Activated CD8-positive, alpha-beta T cell treated with anti-CD3 and anti-CD28 coated beads, Interleukin-2, amount 10 ng/mL, durations not matched to agents 7 days and 5 days (primary cell): ENCODE measurements at regions not wholly inside any gene's neighbourhood (a gene's known extent, or its start where the extent isn't known, plus 50 kb on each side); places are given as distances from the start of the nearest gene placed in this dataset.
"Not testable (repeated sequence)": the region's sequence is repeated elsewhere in the genome, so short reads cannot be mapped to it uniquely, and the experiment has no call there.

ENCODE experiments used
- ATAC-seq: fragments of 150-1000 bp; cut with Tn5 transposase; one replicate; pipeline ENCODE4 v1.10.0; 2021; ENCODE audit warnings: moderate library complexity
- CTCF ChIA-PET: fragments of 350-600 bp; sonication (Branson Sonifier 250); formaldehyde crosslinking; loops from one replicate; lab custom pipeline; 2021; ENCODE audit warnings: antibody characterized with exemption; lab: Charles Lee
- POLR2A ChIA-PET: fragments of 350-600 bp; sonication (Branson Sonifier 250); formaldehyde crosslinking; loops from one replicate; lab custom pipeline; 2021; ENCODE audit warnings: antibody characterized with exemption; lab: Charles Lee
- DNase-seq: peaks from one replicate; pipeline ENCODE4 v3.0.0-alpha.2; 2020
- H3K27ac Mint-ChIP-seq: one replicate; pipeline ENCODE4 v1.8.0; 2021; ENCODE audit warnings: mild to moderate bottlenecking, mixed read lengths
- H3K27me3 Mint-ChIP-seq: one replicate; pipeline ENCODE4 v1.8.0; 2021; ENCODE audit warnings: low read depth, mixed read lengths
- H3K36me3 Mint-ChIP-seq: one replicate; pipeline ENCODE4 v1.8.0; 2021; ENCODE audit warnings: low read depth, mixed read lengths
- H3K4me1 Mint-ChIP-seq: one replicate; pipeline ENCODE4 v1.8.0; 2021; ENCODE audit warnings: low read depth, mixed read lengths
- H3K4me3 Mint-ChIP-seq: one replicate; pipeline ENCODE4 v1.8.0; 2021; ENCODE audit warnings: mild to moderate bottlenecking, mixed read lengths
- H3K9me3 Mint-ChIP-seq: one replicate; pipeline ENCODE4 v1.8.0; 2022; ENCODE audit warnings: mixed read lengths; ENCODE audit not compliant: insufficient read depth

- no peak for DNase-seq
- Mint-ChIP-seq H3K9me3 (no peaks in the 10 kb centered on the region), H3K27ac (no peak overlapping the region), H3K36me3 (no peaks in the 10 kb centered on the region), H3K4me3 (no peak overlapping the region), H3K27me3 (no peaks in the 10 kb centered on the region), H3K4me1 (no peaks in the 10 kb centered on the region)
- no peak for ATAC-seq
- POLR2A ChIA-PET = no interaction called here
- CTCF ChIA-PET = no interaction called here
Observed at GRCh38 chr3:154933581-154933980, 146.5 kb upstream of the MME start.

- Mint-ChIP-seq H3K9me3 (no peaks in the 10 kb centered on the region), H3K36me3 (no peaks in the 10 kb centered on the region), H3K4me1 (no peaks in the 10 kb centered on the region), H3K27me3 (no peaks in the 10 kb centered on the region), H3K4me3 (no peak overlapping the region), H3K27ac (no peak overlapping the region)
- POLR2A ChIA-PET = no interaction called here
- DNase-seq (no peak), ATAC-seq (no peak)
- CTCF ChIA-PET = no interaction called here
Observed at GRCh38 chr3:154932633-154933032, 147.5 kb upstream of the MME start.

GRCh38 chr3:154931484-154931883, 148.6 kb upstream of the MME start:
- no peak overlapping the region for H3K4me3 Mint-ChIP-seq
- POLR2A ChIA-PET = no interaction called here
- H3K27me3 Mint-ChIP-seq = no peaks in the 10 kb centered on the region

GRCh38 chr3:154926721-154927120, 153.4 kb upstream of the MME start:
- Mint-ChIP-seq H3K36me3 (no peaks in the 10 kb centered on the region), H3K4me1 (no peaks in the 10 kb centered on the region), H3K27me3 (no peaks in the 10 kb centered on the region), H3K4me3 (no peak overlapping the region), H3K27ac (no peak overlapping the region), H3K9me3 (no peaks in the 10 kb centered on the region)
- CTCF ChIA-PET = no interaction called here
- DNase-seq (no peak), ATAC-seq (no peak)
- POLR2A ChIA-PET = no interaction called here

More at GRCh38 chr3:154931484-154931883, 148.6 kb upstream of the MME start:
- no peaks in the 10 kb centered on the region for H3K36me3 Mint-ChIP-seq
- no peaks in the 10 kb centered on the region for H3K4me1 Mint-ChIP-seq
- DNase-seq (no peak), ATAC-seq (no peak)
- no peak overlapping the region for H3K27ac Mint-ChIP-seq
- H3K9me3 Mint-ChIP-seq = no peaks in the 10 kb centered on the region
- CTCF ChIA-PET = no interaction called here

- CTCF ChIA-PET = no interaction called here
- Mint-ChIP-seq H3K27ac (no peak overlapping the region), H3K27me3 (no peaks in the 10 kb centered on the region), H3K4me3 (no peak overlapping the region), H3K36me3 (no peaks in the 10 kb centered on the region), H3K4me1 (no peaks in the 10 kb centered on the region), H3K9me3 (no peaks in the 10 kb centered on the region)
- POLR2A ChIA-PET = no interaction called here
- DNase-seq = no peak
- ATAC-seq = no peak
Observed at GRCh38 chr3:154921351-154921750, 158.8 kb upstream of the MME start.

- Mint-ChIP-seq H3K4me1 (no peaks in the 10 kb centered on the region), H3K9me3 (no peaks in the 10 kb centered on the region), H3K36me3 (no peaks in the 10 kb centered on the region), H3K4me3 (no peak overlapping the region), H3K27ac (no peak overlapping the region), H3K27me3 (no peaks in the 10 kb centered on the region)
- no peak for ATAC-seq
- no peak for DNase-seq
- ChIA-PET POLR2A (no interaction called here), CTCF (no interaction called here)
Observed at GRCh38 chr3:154919226-154919625, 160.9 kb upstream of the MME start.

GRCh38 chr3:154904328-154904727, 175.8 kb upstream of the MME start:
- Mint-ChIP-seq H3K27me3 (no peaks in the 10 kb centered on the region), H3K4me1 (no peaks in the 10 kb centered on the region), H3K36me3 (no peaks in the 10 kb centered on the region), H3K9me3 (peaks cover 1% of the 10 kb centered on the region), H3K4me3 (no peak overlapping the region), H3K27ac (no peak overlapping the region)
- ChIA-PET POLR2A (no interaction called here), CTCF (interaction anchor here (0.8 to 0.9 kb wide), 2 partner anchors 106 to 420 kb away, joined by 3 read pairs; no protein-coding TSS in a partner anchor)
- DNase-seq (no peak), ATAC-seq (no peak)

- H3K36me3 Mint-ChIP-seq, H3K27me3 Mint-ChIP-seq, POLR2A ChIA-PET, DNase-seq, H3K27ac Mint-ChIP-seq, H3K4me1 Mint-ChIP-seq, ATAC-seq, H3K9me3 Mint-ChIP-seq, CTCF ChIA-PET, H3K4me3 Mint-ChIP-seq: not testable (repeated sequence)
Observed at GRCh38 chr3:154902495-154902894, 177.6 kb upstream of the MME start.

GRCh38 chr3:154901278-154901677, 178.8 kb upstream of the MME start:
- no peak for DNase-seq
- no peaks in the 10 kb centered on the region for H3K36me3 Mint-ChIP-seq
- H3K9me3 Mint-ChIP-seq = no peaks in the 10 kb centered on the region
- H3K4me1 Mint-ChIP-seq = no peaks in the 10 kb centered on the region
- ChIA-PET POLR2A (no interaction called here), CTCF (no interaction called here)
- H3K4me3 Mint-ChIP-seq = no peak overlapping the region
- ATAC-seq = no peak
- H3K27me3 Mint-ChIP-seq = no peaks in the 10 kb centered on the region
- no peak overlapping the region for H3K27ac Mint-ChIP-seq

GRCh38 chr3:154900816-154901215, 179.3 kb upstream of the MME start:
- H3K4me1 Mint-ChIP-seq = no peaks in the 10 kb centered on the region
- DNase-seq = no peak
- no peaks in the 10 kb centered on the region for H3K36me3 Mint-ChIP-seq
- no peak overlapping the region for H3K27ac Mint-ChIP-seq
- H3K9me3 Mint-ChIP-seq = no peaks in the 10 kb centered on the region
- H3K27me3 Mint-ChIP-seq = no peaks in the 10 kb centered on the region
- no peak overlapping the region for H3K4me3 Mint-ChIP-seq
- no peak for ATAC-seq
- CTCF ChIA-PET = no interaction called here
- POLR2A ChIA-PET = no interaction called here

GRCh38 chr3:154898916-154899315, 181.2 kb upstream of the MME start:
- CTCF ChIA-PET = no interaction called here
- Mint-ChIP-seq H3K27ac (no peak overlapping the region), H3K4me3 (no peak overlapping the region), H3K4me1 (no peaks in the 10 kb centered on the region), H3K9me3 (no peaks in the 10 kb centered on the region), H3K36me3 (no peaks in the 10 kb centered on the region), H3K27me3 (no peaks in the 10 kb centered on the region)
- DNase-seq (no peak), ATAC-seq (no peak)
- POLR2A ChIA-PET = no interaction called here

GRCh38 chr3:154898443-154898842, 181.7 kb upstream of the MME start:
- ATAC-seq (no peak), DNase-seq (no peak)
- Mint-ChIP-seq H3K27ac (no peak overlapping the region), H3K9me3 (no peaks in the 10 kb centered on the region), H3K4me1 (no peaks in the 10 kb centered on the region), H3K36me3 (no peaks in the 10 kb centered on the region), H3K4me3 (no peak overlapping the region), H3K27me3 (no peaks in the 10 kb centered on the region)
- ChIA-PET CTCF (no interaction called here), POLR2A (no interaction called here)

- Mint-ChIP-seq H3K36me3 (no peaks in the 10 kb centered on the region), H3K4me3 (no peak overlapping the region), H3K27ac (no peak overlapping the region), H3K27me3 (no peaks in the 10 kb centered on the region), H3K9me3 (peaks cover 1% of the 10 kb centered on the region), H3K4me1 (no peaks in the 10 kb centered on the region)
- ChIA-PET CTCF (no interaction called here), POLR2A (no interaction called here)
- DNase-seq (no peak), ATAC-seq (no peak)
Observed at GRCh38 chr3:154893813-154894212, 186.3 kb upstream of the MME start.
